ENCODE measurements at regions not wholly inside any gene's neighbourhood (a gene's known extent, or its start where the extent isn't known, plus 50 kb on each side); places are given as distances from the start of the nearest gene placed in this dataset.

DNA sequence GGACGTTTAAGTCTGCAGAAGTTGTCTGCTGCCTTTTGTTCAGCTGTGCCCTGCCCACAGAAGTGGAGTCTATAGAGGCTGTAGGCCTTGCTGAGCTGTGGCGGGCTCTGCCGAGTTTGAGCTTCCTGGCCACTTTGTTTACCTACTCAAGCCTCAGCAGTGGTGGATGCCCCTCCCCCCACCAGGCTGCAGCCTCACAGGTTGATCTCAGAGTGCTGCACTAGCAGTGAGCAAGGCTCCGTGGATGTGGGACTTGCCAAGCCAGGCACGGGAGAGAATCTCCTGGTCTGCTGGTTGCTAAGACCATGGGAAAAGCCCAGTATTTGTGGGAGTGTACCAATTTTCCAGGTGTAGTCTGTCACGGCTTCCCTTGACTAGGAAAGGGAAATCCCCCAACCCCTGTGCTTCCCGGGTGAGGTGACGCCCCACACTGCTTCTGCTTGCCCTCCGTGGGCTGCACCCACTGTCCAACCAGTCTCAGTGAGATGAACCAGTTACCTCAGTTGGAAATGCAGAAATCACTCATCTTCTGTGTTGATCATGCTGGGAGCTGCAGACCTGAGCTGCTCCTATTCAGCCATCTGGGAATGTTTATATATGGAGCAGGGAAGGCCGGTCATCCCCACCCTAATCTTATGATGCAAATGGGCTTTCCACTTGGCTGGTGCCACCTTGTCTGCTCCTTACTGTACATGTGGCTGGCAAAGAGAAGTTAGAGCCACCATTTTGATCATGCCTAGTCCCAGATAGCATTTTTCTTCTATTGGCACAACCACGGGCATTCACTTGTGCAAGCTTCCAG is 156.9 kb upstream of the ITGA6 start:
- Mint-ChIP-seq H3K27me3 (ENCODE audit: low read depth) (peaks cover 12% of the 10 kb centered on the region), H3K9me3 (no peaks in the 10 kb centered on the region), H3K4me3 (no peak overlapping the region), H3K4me1 (ENCODE audit: low read depth) (no peaks in the 10 kb centered on the region), H3K36me3 (ENCODE audit: low read depth) (no peaks in the 10 kb centered on the region), H3K27ac (no peak overlapping the region)
- DNase-seq (ENCODE audit: low spot score), result no peak

DNA sequence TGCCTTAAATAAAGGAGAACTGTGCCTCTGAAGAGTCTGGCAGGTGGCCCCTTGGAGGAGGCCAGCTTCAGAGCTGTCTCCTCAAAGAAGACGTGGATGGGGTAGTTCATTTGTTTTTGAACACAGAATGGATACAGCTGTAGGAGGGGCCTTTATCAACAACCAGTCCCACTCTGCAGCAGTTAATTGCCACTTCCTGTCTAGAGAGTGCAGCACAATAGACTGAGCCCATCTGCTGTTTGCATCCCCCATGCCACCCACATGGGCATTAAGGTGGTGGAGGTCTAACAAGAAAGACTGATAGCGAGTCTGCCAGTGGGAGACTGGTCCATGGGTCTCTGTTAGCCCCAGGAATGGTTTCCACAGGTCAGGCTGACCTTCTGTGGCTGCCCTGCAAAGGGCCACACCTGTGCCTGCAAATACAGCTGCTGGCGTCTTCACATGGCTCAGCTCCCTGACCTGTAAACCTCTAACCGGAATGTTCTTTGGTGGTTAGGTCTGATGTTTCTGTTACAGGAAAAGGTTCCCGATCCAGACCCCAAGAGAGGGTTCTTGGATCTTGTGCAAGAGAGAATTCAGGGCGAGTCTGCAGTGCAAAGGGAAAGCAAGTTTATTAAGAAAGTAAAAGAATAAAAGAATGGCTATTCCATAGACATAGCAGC is 153.3 kb upstream of the ITGA6 start:
- DNase-seq (ENCODE audit: low spot score), result no peak
- H3K4me3 Mint-ChIP-seq, result no peak overlapping the region
- no peaks in the 10 kb centered on the region for H3K4me1 Mint-ChIP-seq (ENCODE audit: low read depth)
- peaks cover 5% of the 10 kb centered on the region for H3K9me3 Mint-ChIP-seq
- peaks cover 5% of the 10 kb centered on the region for H3K27me3 Mint-ChIP-seq (ENCODE audit: low read depth)
- no peak overlapping the region for H3K27ac Mint-ChIP-seq
- H3K36me3 Mint-ChIP-seq (ENCODE audit: low read depth), result no peaks in the 10 kb centered on the region

DNA sequence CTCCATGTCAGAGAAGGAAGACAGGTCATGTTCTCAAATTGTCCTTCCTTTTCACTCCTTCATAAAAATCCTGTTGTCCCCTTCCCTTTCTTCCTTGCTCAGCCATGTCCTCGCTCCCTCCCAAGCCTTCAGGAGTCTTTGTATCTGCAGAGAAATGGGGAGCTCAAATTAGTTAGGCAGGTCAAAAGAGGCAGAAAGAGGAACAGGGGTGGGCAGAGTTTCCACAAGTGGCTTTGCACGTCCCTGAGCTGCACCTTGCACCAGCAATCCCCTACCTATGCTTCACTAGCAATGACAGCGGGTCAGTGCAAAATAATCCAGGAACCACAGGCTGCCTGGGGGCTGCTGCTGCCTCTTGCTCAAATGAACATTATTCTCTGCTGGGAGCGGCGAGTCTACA is 152.1 kb upstream of the ITGA6 start:
- no peaks in the 10 kb centered on the region for H3K4me1 Mint-ChIP-seq (ENCODE audit: low read depth)
- no peaks in the 10 kb centered on the region for H3K36me3 Mint-ChIP-seq (ENCODE audit: low read depth)
- no peak for DNase-seq (ENCODE audit: low spot score)
- no peak overlapping the region for H3K27ac Mint-ChIP-seq
- H3K27me3 Mint-ChIP-seq (ENCODE audit: low read depth), result peaks cover 5% of the 10 kb centered on the region
- H3K9me3 Mint-ChIP-seq, result peaks cover 5% of the 10 kb centered on the region
- H3K4me3 Mint-ChIP-seq, result no peak overlapping the region

DNA sequence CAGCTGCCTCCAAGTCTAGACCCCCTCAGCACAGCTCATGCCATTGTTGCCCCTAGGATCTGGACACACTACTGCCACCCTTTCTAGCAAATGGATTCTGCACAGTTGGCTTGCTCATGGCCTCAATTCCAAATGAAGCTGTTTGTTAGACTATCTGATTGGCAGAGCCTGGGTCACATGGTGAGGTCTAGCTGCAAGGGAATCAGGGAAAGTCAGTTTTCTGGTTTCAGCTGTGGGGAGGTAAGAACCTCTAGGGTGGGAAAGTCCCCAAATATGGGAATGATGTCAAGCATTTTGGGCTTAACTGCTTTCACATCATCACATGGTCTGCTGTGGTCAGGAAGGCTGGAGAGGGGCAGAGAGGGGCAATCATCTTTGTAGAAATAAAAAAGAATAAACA is 150.4 kb upstream of the ITGA6 start:
- H3K36me3 Mint-ChIP-seq (ENCODE audit: low read depth), result no peaks in the 10 kb centered on the region
- H3K27me3 Mint-ChIP-seq (ENCODE audit: low read depth), result peaks cover 5% of the 10 kb centered on the region
- no peak overlapping the region for H3K27ac Mint-ChIP-seq
- H3K4me3 Mint-ChIP-seq, result no peak overlapping the region
- DNase-seq (ENCODE audit: low spot score), result no peak
- H3K4me1 Mint-ChIP-seq (ENCODE audit: low read depth), result no peaks in the 10 kb centered on the region
- peaks cover 5% of the 10 kb centered on the region for H3K9me3 Mint-ChIP-seq

DNA sequence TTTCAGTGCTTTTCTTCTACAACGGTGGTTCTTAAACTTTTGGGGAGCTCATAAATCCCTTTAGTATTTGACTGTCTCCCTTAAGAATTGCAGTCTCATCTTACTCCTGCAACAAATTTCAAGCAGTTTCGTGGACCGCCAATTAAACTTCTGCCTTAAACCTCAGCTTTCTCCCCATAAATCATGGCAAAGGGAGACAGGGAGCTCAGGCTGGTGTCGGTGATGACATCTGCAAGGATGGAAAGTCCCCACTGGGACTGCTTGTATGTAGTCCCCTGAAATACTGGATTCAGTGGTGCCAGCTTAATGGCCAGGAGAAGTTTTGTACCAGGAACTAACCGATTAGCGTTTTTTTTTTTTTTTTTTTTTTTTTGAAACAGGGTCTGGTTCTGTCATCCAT is 148.7 kb upstream of the ITGA6 start:
- Mint-ChIP-seq H3K27ac (no peak overlapping the region), H3K4me3 (no peak overlapping the region), H3K36me3 (ENCODE audit: low read depth) (no peaks in the 10 kb centered on the region), H3K27me3 (ENCODE audit: low read depth) (peaks cover 7% of the 10 kb centered on the region), H3K9me3 (peaks cover 5% of the 10 kb centered on the region), H3K4me1 (ENCODE audit: low read depth) (no peaks in the 10 kb centered on the region)
- DNase-seq (ENCODE audit: low spot score), result no peak

DNA sequence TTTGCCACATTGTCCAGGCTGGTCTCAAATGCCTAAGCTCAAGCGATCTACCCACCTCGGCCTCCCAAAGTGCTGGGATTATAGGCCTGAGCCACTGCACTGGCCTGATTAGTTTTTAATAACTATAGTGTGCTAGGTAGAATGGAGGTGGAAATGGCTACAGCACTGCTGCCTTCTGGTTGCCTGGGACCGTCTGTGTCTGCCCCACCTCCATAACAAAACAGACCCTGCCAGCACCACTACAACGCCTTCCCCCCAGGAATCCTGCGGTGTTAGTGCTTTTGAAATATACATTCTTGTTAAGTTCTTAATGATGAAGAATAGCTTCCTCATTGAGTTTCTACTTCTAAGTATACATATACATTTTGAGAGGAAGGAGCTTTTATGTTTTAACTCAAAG is 148.2 kb upstream of the ITGA6 start:
- Mint-ChIP-seq H3K36me3 (ENCODE audit: low read depth) (no peaks in the 10 kb centered on the region), H3K27ac (no peak overlapping the region), H3K4me1 (ENCODE audit: low read depth) (no peaks in the 10 kb centered on the region), H3K4me3 (no peak overlapping the region), H3K9me3 (peaks cover 5% of the 10 kb centered on the region), H3K27me3 (ENCODE audit: low read depth) (peaks cover 9% of the 10 kb centered on the region)
- no peak for DNase-seq (ENCODE audit: low spot score)

DNA sequence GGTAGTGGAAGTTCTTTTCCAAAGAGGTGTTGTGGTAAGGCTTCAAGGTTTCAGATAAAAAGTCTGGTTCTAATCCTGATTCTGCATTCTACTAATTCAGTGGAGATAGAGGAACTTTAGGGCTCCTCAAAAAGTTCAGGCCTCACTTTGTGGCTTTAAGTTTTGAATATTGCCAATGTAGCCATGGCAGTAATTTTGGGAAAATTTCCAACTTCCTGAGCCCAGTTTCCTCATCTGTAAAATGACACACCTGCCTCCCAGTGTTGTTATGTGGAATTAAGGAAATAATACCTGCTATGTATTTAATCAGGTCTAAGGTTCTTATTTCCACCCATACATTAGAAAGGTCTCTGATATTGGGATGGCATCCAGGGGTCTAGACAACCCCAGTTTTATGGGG is 147.6 kb upstream of the ITGA6 start:
- no peak overlapping the region for H3K27ac Mint-ChIP-seq
- DNase-seq (ENCODE audit: low spot score), result no peak
- H3K4me1 Mint-ChIP-seq (ENCODE audit: low read depth), result no peaks in the 10 kb centered on the region

DNA sequence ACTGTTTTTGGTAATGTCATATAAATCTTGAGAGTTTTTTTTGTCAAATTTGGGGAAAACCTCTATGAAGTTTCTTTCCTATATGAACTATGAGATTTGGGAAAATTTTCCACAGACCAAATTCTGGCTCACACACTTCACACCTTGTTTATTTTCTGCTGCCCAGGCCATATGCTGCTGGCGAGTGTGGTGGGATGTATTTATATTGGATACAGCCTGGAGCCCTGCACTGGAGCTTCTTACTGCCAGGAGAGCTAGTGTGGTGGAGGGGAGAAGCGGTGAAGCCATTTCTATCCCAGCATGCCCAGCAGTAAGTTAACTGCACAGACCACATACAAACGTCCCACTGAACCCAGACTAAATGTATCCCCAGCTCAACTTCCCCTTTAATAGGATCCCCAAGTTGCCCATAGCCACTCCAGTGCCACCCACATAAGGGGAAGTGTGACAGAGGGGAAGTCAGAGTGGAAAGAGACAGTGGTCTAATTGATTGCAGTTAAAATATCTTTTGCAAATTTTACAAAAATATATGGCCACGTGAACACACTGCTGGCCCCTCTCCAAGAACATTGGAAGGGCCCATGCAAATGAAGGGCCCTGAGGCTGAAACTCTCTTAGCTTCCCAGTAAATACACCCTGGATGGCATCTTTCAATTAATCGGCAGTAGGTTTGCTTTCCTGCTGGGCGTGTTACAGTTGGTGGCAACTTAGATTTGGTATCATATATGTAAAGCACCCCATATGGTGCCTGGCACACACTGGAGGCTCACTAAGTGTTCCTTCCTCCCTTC is 146.6 kb upstream of the ITGA6 start:
- Mint-ChIP-seq H3K9me3 (peaks cover 5% of the 10 kb centered on the region), H3K4me1 (ENCODE audit: low read depth) (peaks cover under 1% of the 10 kb centered on the region), H3K4me3 (no peak overlapping the region), H3K27ac (no peak overlapping the region), H3K36me3 (ENCODE audit: low read depth) (no peaks in the 10 kb centered on the region), H3K27me3 (ENCODE audit: low read depth) (peaks cover 14% of the 10 kb centered on the region)
- no peak for DNase-seq (ENCODE audit: low spot score)

More for the DNA sequence above, 147.6 kb upstream of the ITGA6 start:
- H3K36me3 Mint-ChIP-seq (ENCODE audit: low read depth), result no peaks in the 10 kb centered on the region
- peaks cover 10% of the 10 kb centered on the region for H3K27me3 Mint-ChIP-seq (ENCODE audit: low read depth)
- H3K4me3 Mint-ChIP-seq, result no peak overlapping the region
- peaks cover 5% of the 10 kb centered on the region for H3K9me3 Mint-ChIP-seq

DNA sequence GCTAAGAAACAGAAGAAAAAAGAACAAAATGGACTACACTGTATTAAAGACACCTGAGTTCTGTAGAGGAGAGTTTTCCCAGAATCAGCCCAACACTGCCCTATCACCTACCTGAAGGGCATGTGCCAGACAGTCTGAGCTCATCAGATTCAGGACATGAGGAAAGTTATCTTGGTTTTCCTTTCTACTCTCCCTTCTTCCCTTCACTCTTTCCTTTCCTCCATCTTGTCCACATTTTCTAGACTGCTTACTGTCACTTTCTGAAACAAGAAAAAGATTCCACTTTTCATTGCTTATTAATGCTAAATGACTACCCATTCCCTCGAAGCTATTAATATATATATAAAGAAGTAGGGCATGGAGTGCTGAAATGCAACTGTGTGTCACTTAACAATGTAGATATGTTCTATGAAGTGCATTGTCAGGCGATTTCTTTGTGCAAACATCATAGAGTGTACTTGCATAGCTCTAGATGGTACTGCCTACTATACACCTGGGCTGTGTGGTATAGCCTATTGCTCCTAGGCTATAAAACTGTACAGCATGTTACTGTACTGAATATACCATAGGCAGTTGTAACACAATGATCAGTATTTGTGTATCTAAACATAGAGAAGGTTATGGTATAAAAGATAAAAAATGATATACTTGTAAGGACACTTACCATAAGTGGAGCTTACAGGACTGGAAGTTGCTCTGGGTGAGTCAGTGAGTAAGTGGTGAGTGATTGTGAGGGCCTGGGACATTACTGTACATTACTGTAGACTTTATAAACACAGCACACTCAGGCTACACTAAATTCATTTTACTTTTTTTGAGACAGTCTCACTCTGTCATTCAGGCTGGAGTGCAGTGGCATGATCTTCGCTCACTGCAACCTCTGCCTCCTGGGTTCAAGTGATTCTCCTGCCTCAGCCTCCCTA is 145.5 kb upstream of the ITGA6 start:
- H3K4me3 Mint-ChIP-seq, result no peak overlapping the region
- no peaks in the 10 kb centered on the region for H3K36me3 Mint-ChIP-seq (ENCODE audit: low read depth)
- no peak for DNase-seq (ENCODE audit: low spot score)
- peaks cover 17% of the 10 kb centered on the region for H3K27me3 Mint-ChIP-seq (ENCODE audit: low read depth)
- H3K4me1 Mint-ChIP-seq (ENCODE audit: low read depth), result peaks cover 2% of the 10 kb centered on the region
- H3K27ac Mint-ChIP-seq, result no peak overlapping the region
- H3K9me3 Mint-ChIP-seq, result peaks cover 3% of the 10 kb centered on the region

DNA sequence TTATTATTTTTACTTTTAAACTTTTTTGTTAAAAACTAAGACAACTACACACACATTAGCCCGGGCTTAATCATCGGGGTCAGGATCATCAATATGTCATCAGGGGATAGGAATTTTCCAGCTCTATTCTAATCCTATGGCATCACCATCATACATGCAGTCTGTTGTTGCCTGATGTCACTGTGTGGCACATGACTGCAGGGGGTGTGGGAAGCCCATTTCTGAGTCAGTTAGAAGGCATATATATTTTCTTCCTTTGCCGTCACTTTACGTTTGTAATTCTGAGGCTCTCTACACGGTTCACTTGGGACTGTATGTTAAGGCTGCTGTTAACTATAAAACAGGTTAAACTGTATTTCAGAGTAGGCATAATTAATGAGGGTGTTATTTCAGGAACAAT is 144.4 kb upstream of the ITGA6 start:
- H3K27ac Mint-ChIP-seq, result no peak overlapping the region
- no peaks in the 10 kb centered on the region for H3K36me3 Mint-ChIP-seq (ENCODE audit: low read depth)
- peaks cover 12% of the 10 kb centered on the region for H3K27me3 Mint-ChIP-seq (ENCODE audit: low read depth)
- no peak overlapping the region for H3K4me3 Mint-ChIP-seq
- peaks cover 2% of the 10 kb centered on the region for H3K4me1 Mint-ChIP-seq (ENCODE audit: low read depth)
- H3K9me3 Mint-ChIP-seq, result no peaks in the 10 kb centered on the region
- no peak for DNase-seq (ENCODE audit: low spot score)

DNA sequence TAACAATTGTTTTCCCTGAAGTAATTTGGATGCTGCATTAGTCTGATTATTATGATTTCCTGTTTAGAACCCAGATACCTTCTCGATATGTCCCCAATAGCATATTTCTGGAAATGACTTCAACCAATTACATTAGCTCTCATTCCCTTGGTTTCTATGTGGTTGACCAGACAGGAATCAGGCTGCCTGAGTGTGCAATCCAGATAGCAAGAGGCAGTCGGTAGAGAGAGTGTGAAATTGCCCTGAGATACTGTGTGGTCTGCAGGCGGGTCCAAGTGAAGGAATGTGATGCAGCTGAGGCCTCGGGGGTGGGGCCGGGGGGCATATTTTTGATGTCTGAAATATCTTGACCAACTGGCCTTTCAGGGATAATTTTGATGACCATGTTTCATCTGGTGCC is 143.9 kb upstream of the ITGA6 start:
- Mint-ChIP-seq H3K9me3 (no peaks in the 10 kb centered on the region), H3K36me3 (ENCODE audit: low read depth) (no peaks in the 10 kb centered on the region), H3K4me1 (ENCODE audit: low read depth) (peaks cover 2% of the 10 kb centered on the region), H3K4me3 (no peak overlapping the region), H3K27ac (no peak overlapping the region), H3K27me3 (ENCODE audit: low read depth) (peaks cover 12% of the 10 kb centered on the region)
- DNase-seq (ENCODE audit: low spot score), result no peak

DNA sequence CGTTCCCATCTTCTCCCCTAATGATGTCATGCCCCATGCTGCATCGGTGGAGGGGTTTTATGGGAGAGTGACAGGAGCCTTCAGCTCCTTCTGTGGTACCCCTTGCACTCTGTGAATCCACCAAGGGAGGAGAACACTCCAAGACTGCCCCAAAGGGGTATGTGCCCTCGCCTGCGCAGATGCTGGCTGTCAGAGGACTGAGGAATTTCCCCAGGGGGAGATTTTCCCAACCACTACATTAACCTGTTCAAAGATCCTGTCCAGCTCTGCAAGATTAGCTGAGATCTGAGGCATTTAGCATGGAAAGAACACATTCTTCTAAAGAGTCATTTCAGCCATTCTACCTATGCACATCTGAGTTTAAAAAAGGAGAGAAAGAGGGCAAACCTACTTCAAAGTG is 143.2 kb upstream of the ITGA6 start:
- H3K27me3 Mint-ChIP-seq (ENCODE audit: low read depth), result peaks cover 12% of the 10 kb centered on the region
- no peaks in the 10 kb centered on the region for H3K36me3 Mint-ChIP-seq (ENCODE audit: low read depth)
- H3K9me3 Mint-ChIP-seq, result no peaks in the 10 kb centered on the region
- no peak for DNase-seq (ENCODE audit: low spot score)
- H3K4me1 Mint-ChIP-seq (ENCODE audit: low read depth), result peaks cover 2% of the 10 kb centered on the region
- H3K4me3 Mint-ChIP-seq, result no peak overlapping the region
- H3K27ac Mint-ChIP-seq, result no peak overlapping the region

DNA sequence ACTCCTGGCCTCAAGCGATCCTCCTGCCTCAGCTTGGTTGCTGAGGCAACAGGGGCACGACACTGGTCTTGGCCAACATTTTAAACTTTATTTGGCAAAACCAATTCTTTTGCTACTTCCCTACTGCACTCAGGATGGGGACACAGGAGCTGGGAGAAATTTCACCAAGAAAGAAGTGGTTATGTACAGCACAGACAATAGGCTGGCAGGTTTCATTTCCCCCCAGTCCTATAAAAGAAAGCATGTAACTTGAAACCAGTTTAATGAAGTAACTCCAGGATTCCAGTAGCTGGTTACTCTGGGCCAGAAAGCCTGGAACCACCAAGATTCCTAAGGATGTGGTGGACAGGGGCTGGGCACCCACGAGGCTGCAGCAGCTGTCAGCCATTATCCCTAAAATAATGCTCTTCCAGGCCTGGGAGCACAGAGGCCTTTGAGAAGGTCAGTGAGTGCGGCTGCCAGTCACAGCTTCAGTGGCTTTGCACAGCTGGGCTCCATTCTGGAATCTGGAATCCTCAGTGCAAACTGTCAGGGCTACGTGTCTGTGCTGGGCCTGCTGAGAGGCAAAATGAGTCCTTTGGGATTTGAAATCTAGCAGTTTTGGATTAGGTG is 142.3 kb upstream of the ITGA6 start:
- Mint-ChIP-seq H3K4me3 (no peak overlapping the region), H3K27ac (no peak overlapping the region)
- no peak for DNase-seq (ENCODE audit: low spot score)

More for the DNA sequence above, 142.3 kb upstream of the ITGA6 start:
- peaks cover 2% of the 10 kb centered on the region for H3K4me1 Mint-ChIP-seq (ENCODE audit: low read depth)
- H3K27me3 Mint-ChIP-seq (ENCODE audit: low read depth), result peaks cover 12% of the 10 kb centered on the region
- no peaks in the 10 kb centered on the region for H3K36me3 Mint-ChIP-seq (ENCODE audit: low read depth)
- H3K9me3 Mint-ChIP-seq, result no peaks in the 10 kb centered on the region
